ENCODE measurements at regions not wholly inside any gene's neighbourhood (a gene's known extent, or its start where the extent isn't known, plus 50 kb on each side); places are given as distances from the start of the nearest gene placed in this dataset.
"Not testable (repeated sequence)": the region's sequence is repeated elsewhere in the genome, so short reads cannot be mapped to it uniquely, and the experiment has no call there.

DNA sequence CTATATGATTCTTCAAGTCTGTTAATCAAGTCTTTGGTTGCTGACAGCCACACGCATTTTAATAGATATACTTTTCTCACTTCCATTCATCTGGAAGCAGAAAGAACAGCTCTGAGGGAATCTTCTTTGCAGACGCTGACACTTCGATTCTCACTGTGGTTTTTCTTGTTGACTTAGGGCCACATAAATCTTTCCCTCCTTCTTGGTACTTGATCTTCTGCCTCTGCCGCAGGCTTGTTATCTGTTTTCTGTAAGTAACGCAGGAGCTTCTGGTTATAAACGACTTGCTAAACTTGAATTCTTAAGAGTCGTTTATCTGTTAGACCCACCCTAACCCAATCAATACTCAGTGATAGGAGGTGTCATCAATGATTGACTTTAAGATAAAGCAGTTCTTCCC, 268.8 kb upstream of the SULF2 start:
- peaks cover 5% of the 10 kb centered on the region for H3K9me3 Mint-ChIP-seq
- H3K27me3 Mint-ChIP-seq = peaks cover 16% of the 10 kb centered on the region
- H3K27ac Mint-ChIP-seq = no peak overlapping the region
- no peak overlapping the region for H3K4me3 Mint-ChIP-seq
- H3K36me3 Mint-ChIP-seq = no peaks in the 10 kb centered on the region
- H3K4me1 Mint-ChIP-seq = no peaks in the 10 kb centered on the region

GRCh38 chr20:48052475-48052835, 267.2 kb upstream of the SULF2 start:
- H3K27me3 Mint-ChIP-seq = peaks cover 19% of the 10 kb centered on the region
- H3K4me1 Mint-ChIP-seq = no peaks in the 10 kb centered on the region
- no peaks in the 10 kb centered on the region for H3K36me3 Mint-ChIP-seq
- no peak overlapping the region for H3K27ac Mint-ChIP-seq
- no peak overlapping the region for H3K4me3 Mint-ChIP-seq
- peaks cover 11% of the 10 kb centered on the region for H3K9me3 Mint-ChIP-seq

- Mint-ChIP-seq H3K27ac (no peak overlapping the region), H3K36me3 (no peaks in the 10 kb centered on the region), H3K4me3 (no peak overlapping the region), H3K9me3 (peaks cover 11% of the 10 kb centered on the region), H3K4me1 (no peaks in the 10 kb centered on the region), H3K27me3 (peaks cover 17% of the 10 kb centered on the region)
Measured at GRCh38 chr20:48051794-48052474, 266.7 kb upstream of the SULF2 start.

GRCh38 chr20:48049641-48050040, 264.4 kb upstream of the SULF2 start:
- Mint-ChIP-seq H3K4me1 (no peaks in the 10 kb centered on the region), H3K9me3 (peaks cover 8% of the 10 kb centered on the region)

DNA sequence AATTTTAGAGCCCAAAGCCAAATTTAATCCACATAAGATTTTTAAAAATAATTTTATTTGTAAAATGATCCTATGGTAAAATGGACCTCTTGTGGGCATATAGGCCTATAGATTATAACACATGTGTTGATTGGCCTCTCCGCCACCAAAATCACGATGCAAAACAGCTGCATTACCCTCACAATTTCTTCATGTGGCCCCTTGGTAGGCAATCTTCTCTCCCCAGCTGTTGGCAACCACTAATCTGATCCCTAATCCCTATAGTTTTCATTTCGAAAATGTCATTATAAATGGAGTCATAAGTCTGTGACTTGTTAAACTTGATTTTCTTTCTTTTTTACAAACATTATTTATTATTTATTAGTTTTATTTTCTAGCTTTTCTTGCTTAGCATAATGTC, 263.9 kb upstream of the SULF2 start:
- Mint-ChIP-seq H3K9me3 (peaks cover 5% of the 10 kb centered on the region), H3K4me1 (no peaks in the 10 kb centered on the region), H3K27me3 (peaks cover 13% of the 10 kb centered on the region), H3K4me3 (no peak overlapping the region), H3K27ac (no peak overlapping the region), H3K36me3 (no peaks in the 10 kb centered on the region)

More at GRCh38 chr20:48049641-48050040, 264.4 kb upstream of the SULF2 start:
- H3K27me3 Mint-ChIP-seq = peaks cover 16% of the 10 kb centered on the region
- no peak overlapping the region for H3K4me3 Mint-ChIP-seq
- H3K36me3 Mint-ChIP-seq = no peaks in the 10 kb centered on the region
- H3K27ac Mint-ChIP-seq = no peak overlapping the region

DNA sequence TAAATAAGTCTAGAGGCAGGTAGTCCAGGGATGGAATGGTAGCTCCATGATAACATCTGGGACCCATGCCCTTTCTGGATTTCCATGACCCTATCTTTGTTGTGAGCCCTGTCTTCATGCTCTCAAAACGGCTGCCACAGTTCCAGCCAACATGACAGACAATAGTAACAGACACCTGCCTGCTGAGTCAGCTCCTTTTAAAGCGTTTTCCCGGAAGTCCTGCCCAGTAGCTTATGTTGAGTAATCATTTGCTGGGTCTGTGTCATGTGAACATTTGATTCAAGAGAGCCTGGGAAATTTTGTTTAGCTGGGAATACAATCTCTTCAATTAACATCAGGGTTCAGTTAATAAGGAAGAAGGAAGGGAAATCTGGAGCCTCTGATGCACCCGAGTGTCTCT, 262.2 kb upstream of the SULF2 start:
- Mint-ChIP-seq H3K27ac (no peak overlapping the region), H3K36me3 (no peaks in the 10 kb centered on the region), H3K4me1 (no peaks in the 10 kb centered on the region)

GRCh38 chr20:48042628-48043027, 257.3 kb upstream of the SULF2 start:
- Mint-ChIP-seq H3K36me3 (no peaks in the 10 kb centered on the region), H3K4me3 (no peak overlapping the region), H3K27me3 (peaks cover 7% of the 10 kb centered on the region), H3K9me3 (no peaks in the 10 kb centered on the region), H3K27ac (no peak overlapping the region), H3K4me1 (no peaks in the 10 kb centered on the region)

More for the DNA sequence above, 262.2 kb upstream of the SULF2 start:
- peaks cover 8% of the 10 kb centered on the region for H3K27me3 Mint-ChIP-seq
- H3K4me3 Mint-ChIP-seq = no peak overlapping the region
- peaks cover 5% of the 10 kb centered on the region for H3K9me3 Mint-ChIP-seq

DNA sequence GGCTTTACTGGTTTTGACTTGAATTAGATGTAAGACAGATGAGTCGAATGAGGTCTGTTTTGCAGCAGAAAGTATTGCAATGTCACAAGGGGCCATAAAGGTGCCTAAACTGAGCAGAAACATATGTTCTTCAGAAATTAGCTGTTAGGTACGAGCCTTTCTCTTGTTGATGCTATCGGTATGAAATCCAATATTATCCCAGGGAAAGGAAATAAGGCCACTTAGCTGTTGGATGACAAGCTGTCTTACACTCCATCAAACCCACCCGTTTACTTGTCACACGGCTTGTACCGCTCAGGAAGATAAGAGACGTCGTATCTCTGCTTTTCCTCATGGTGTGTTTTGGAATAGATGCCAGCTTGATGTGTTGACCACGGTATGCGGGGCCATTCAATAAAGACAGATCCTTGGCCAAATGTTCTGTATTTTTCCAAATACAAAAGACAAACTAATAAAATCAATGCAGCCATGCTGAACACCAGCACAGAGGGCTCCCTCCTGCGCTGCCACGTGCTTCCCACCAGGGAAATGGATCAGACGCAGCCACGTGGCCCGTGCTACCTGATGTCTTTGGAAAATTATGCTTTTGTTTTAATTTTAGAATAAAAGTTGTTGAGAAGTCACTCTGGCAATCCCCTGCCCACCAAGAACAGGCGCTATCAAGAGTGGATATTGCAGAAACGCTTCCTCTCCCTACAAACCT, 255.9 kb upstream of the SULF2 start:
- Mint-ChIP-seq H3K27ac (no peak overlapping the region), H3K27me3 (peaks cover 10% of the 10 kb centered on the region), H3K36me3 (no peaks in the 10 kb centered on the region), H3K4me3 (no peak overlapping the region), H3K4me1 (no peaks in the 10 kb centered on the region), H3K9me3 (no peaks in the 10 kb centered on the region)

DNA sequence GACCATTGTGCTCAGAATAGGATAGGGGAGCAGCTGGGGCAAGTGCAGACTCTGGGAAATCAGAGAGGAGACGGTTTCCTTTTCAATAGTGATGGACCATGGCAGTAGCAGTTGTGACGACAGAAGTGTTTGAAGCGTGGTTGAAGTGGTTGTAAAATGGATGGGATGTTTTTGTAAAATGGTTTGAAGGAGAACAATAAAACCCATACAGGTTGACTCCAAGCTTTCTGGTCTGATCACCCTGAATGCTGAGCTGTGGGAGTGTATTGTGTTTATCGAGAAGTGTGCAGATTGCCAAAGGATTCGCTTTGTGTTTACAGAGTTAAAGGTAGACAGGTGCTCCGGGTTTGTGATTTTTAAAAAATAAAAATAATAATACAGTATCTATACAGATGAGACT, 255.2 kb upstream of the SULF2 start:
- H3K36me3 Mint-ChIP-seq = no peaks in the 10 kb centered on the region
- no peaks in the 10 kb centered on the region for H3K9me3 Mint-ChIP-seq
- no peaks in the 10 kb centered on the region for H3K4me1 Mint-ChIP-seq
- H3K27ac Mint-ChIP-seq = no peak overlapping the region
- no peak overlapping the region for H3K4me3 Mint-ChIP-seq
- peaks cover 12% of the 10 kb centered on the region for H3K27me3 Mint-ChIP-seq

DNA sequence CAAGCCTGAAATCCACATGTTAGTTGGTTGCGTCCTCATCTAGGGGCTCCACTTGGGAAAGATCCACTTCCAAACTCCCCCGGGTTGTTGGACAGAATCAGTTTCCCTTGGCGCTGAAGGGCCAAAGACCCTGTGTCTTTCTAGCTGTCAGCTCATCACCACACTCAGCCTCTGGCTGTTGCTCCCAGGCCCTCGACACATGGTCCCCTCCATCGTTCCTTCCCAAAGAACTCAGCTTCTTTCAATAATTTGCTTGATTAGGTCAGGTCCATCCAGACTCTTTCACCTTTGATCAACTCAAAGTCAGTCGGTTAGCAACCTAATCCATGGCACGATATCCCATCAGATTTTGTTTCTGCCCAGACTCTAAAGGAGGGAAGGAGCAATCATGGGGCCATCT, 254.8 kb upstream of the SULF2 start:
- Mint-ChIP-seq H3K27me3 (peaks cover 11% of the 10 kb centered on the region), H3K9me3 (no peaks in the 10 kb centered on the region), H3K27ac (no peak overlapping the region)

DNA sequence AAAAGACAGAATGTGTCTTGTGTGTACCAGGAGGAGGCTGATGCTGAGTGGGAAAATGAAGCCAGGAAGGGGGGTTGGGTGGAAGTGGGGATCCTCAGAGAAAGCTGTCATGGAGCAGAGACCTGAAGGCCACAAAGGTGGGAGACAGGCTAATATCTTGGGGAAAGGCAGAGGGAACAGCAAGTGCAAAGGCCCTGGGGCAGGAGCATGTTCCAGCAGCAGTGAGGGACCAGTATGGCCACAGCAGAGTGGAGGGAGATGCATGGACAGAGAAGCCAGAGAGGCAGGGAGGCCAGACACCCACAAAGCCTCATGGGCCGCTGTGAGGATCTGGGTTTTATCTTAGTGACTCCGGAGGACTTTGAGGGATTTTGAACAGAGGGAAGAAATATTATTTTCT, 254.2 kb upstream of the SULF2 start:
- Mint-ChIP-seq H3K4me1 (no peaks in the 10 kb centered on the region), H3K36me3 (no peaks in the 10 kb centered on the region), H3K27ac (no peak overlapping the region), H3K4me3 (no peak overlapping the region), H3K27me3 (peaks cover 10% of the 10 kb centered on the region), H3K9me3 (no peaks in the 10 kb centered on the region)

More for the DNA sequence above, 254.8 kb upstream of the SULF2 start:
- H3K4me3 Mint-ChIP-seq = no peak overlapping the region
- no peaks in the 10 kb centered on the region for H3K4me1 Mint-ChIP-seq
- no peaks in the 10 kb centered on the region for H3K36me3 Mint-ChIP-seq

GRCh38 chr20:48038713-48039112, 253.4 kb upstream of the SULF2 start:
- Mint-ChIP-seq H3K27ac (no peak overlapping the region), H3K4me3 (no peak overlapping the region), H3K27me3 (peaks cover 10% of the 10 kb centered on the region), H3K9me3 (no peaks in the 10 kb centered on the region), H3K36me3 (no peaks in the 10 kb centered on the region), H3K4me1 (no peaks in the 10 kb centered on the region)

DNA sequence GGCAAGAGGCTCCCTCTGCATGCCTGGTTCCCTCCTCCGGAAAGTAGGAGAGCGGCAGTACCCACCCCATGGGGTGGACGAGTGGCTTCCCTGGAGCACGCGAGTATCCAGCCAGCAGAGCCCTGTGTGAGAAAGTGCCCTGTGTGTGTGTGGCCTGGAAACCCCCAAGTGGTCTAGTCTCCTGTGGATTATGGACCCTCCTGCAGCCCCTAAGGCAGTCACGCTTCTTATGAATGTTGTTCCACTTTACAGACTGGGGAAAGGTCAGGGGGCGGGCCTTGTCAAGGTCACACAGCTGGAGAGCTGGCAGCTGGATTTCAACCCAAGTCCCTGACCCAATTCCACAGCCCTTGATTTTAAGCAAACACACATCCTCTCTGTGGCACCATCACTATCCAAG, 252.5 kb upstream of the SULF2 start:
- H3K4me3 Mint-ChIP-seq = not testable (repeated sequence)

GRCh38 chr20:48035961-48036731, 250.9 kb upstream of the SULF2 start:
- H3K4me1 Mint-ChIP-seq = no peaks in the 10 kb centered on the region

More for the DNA sequence above, 252.5 kb upstream of the SULF2 start:
- not testable (repeated sequence) for H3K36me3 Mint-ChIP-seq, H3K27me3 Mint-ChIP-seq, H3K9me3 Mint-ChIP-seq, H3K4me1 Mint-ChIP-seq, H3K27ac Mint-ChIP-seq

DNA sequence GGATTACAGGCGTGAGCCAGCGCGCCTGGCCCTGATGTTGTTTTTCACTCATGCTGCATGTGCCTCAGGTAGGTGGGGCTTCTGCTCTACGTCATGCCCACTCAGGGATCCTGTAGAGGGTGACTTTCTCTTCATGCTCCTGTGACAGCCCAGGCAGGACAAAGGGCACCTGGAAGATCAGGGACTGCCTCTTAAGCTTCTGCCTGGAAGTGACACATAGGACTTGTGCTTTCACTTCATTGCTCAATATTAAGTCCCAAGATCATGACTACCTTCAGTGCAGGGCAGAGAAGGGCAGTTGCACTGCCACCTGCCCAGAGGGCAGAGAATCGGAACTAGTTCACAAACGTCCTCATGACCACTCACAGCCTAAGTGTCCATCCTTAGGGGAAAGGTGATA, 249.5 kb upstream of the SULF2 start:
- Mint-ChIP-seq H3K4me3 (no peak overlapping the region), H3K4me1 (no peaks in the 10 kb centered on the region), H3K36me3 (no peaks in the 10 kb centered on the region), H3K27ac (no peak overlapping the region), H3K27me3 (peaks cover 9% of the 10 kb centered on the region), H3K9me3 (no peaks in the 10 kb centered on the region)

More at GRCh38 chr20:48035961-48036731, 250.9 kb upstream of the SULF2 start:
- no peaks in the 10 kb centered on the region for H3K9me3 Mint-ChIP-seq
- no peaks in the 10 kb centered on the region for H3K36me3 Mint-ChIP-seq
- H3K4me3 Mint-ChIP-seq = no peak overlapping the region
- H3K27me3 Mint-ChIP-seq = peaks cover 10% of the 10 kb centered on the region
- no peak overlapping the region for H3K27ac Mint-ChIP-seq

DNA sequence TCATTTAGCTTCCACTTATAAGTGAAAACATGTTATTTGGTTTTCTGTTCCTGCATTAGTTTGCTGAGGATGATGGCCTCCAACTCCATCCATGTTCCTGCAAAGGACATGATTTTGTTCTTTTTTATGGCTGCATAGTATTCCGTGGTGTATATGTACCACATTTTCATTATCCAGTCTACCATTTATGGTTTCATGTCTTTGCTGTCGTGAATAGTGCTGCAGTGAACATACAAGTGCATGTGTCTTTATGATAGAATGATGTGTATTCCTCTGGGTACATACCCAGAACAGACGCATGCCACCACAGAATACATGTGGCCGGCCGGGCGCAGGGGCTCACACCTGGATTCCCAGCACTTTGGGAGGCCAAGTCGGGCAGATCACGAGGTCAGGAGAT, 247.7 kb upstream of the SULF2 start:
- not testable (repeated sequence) for H3K36me3 Mint-ChIP-seq, H3K27me3 Mint-ChIP-seq, H3K9me3 Mint-ChIP-seq, H3K4me3 Mint-ChIP-seq, H3K27ac Mint-ChIP-seq, H3K4me1 Mint-ChIP-seq

Measured in activated naive CD4-positive, alpha-beta T cell treated with anti-CD3 and anti-CD28 coated beads, Interleukin-2, amount 50 U/mL, for 24 hours (primary cell).